ENCODE measurements at regions not wholly inside any gene's neighbourhood (a gene's known extent, or its start where the extent isn't known, plus 50 kb on each side); places are given as distances from the start of the nearest gene placed in this dataset.

DNA sequence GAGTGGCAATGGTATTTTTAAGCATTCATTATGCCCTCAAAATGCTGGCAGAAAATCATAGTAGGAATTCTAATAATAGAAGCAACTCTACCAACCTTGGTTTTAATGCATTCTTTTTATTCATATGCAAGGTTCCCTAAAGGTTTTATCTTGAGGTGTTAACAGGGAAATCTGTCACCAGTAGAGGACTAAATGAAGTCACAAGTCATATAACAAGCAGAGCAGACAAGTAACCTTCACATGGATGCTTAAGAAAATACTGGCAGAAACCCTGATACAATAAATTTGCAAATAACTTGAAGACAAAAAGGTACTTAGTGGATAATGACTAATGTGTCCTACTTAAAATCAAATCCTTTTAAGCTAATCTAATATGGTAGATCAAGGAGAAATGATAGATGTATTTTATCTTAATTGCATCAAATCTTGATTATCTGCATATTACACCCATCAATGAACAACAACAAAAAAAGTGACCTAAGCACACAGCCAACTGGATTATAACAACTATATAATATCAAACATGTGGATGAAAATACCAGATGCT lies 73.3 kb downstream of the RFC3 start:
- Histone ChIP-seq H3K9me3 (ENCODE audit: control insufficient read depth in 1 of 2, low read length in 2 of 2) (peaks cover 7 to 11% of the 10 kb centered on the region in 2 donors), H3K4me3 (ENCODE audit: low read depth in 1 of 2, low read length in 2 of 2) (no peak overlapping the region), H3K27me3 (ENCODE audit: control insufficient read depth in 1 of 2, insufficient read depth in 2 of 2, low read length in 2 of 2) (no peaks in the 10 kb centered on the region), H3K9ac (ENCODE audit: low read depth in 1 of 2, low read length in 2 of 2) (no peak overlapping the region), H3K4me1 (ENCODE audit: control insufficient read depth in 1 of 2, insufficient read depth in 2 of 2, low read length in 2 of 2) (no peaks in the 10 kb centered on the region), H3K27ac (ENCODE audit: low read depth, low read length) (no peak overlapping the region), H3K36me3 (ENCODE audit: control insufficient read depth in 1 of 2, insufficient read depth in 2 of 2, low read length in 2 of 2) (no peaks in the 10 kb centered on the region)

GRCh38 chr13:33893559-33893958 lies 75.6 kb downstream of the RFC3 start:
- no peak overlapping the region for H3K9ac ChIP-seq (ENCODE audit: low read depth in 1 of 2, low read length in 2 of 2)
- no peak overlapping the region for H3K27ac ChIP-seq (ENCODE audit: low read depth, low read length)
- H3K27me3 ChIP-seq (ENCODE audit: control insufficient read depth in 1 of 2, insufficient read depth in 2 of 2, low read length in 2 of 2) = no peaks in the 10 kb centered on the region
- H3K4me3 ChIP-seq (ENCODE audit: low read depth in 1 of 2, low read length in 2 of 2) = no peak overlapping the region
- no peaks in the 10 kb centered on the region for H3K36me3 ChIP-seq (ENCODE audit: control insufficient read depth in 1 of 2, insufficient read depth in 2 of 2, low read length in 2 of 2)
- no peaks in the 10 kb centered on the region for H3K4me1 ChIP-seq (ENCODE audit: control insufficient read depth in 1 of 2, insufficient read depth in 2 of 2, low read length in 2 of 2)
- H3K9me3 ChIP-seq (ENCODE audit: control insufficient read depth in 1 of 2, low read length in 2 of 2) = peaks cover 7 to 12% of the 10 kb centered on the region in 2 donors

- Histone ChIP-seq H3K9ac (ENCODE audit: low read depth in 1 of 2, low read length in 2 of 2) (no peak overlapping the region), H3K4me3 (ENCODE audit: low read depth in 1 of 2, low read length in 2 of 2) (no peak overlapping the region), H3K36me3 (ENCODE audit: control insufficient read depth in 1 of 2, insufficient read depth in 2 of 2, low read length in 2 of 2) (no peaks in the 10 kb centered on the region), H3K9me3 (ENCODE audit: control insufficient read depth in 1 of 2, low read length in 2 of 2) (peaks cover 0 to 5% of the 10 kb centered on the region in 2 donors), H3K27ac (ENCODE audit: low read depth, low read length) (no peak overlapping the region), H3K27me3 (ENCODE audit: control insufficient read depth in 1 of 2, insufficient read depth in 2 of 2, low read length in 2 of 2) (no peaks in the 10 kb centered on the region), H3K4me1 (ENCODE audit: control insufficient read depth in 1 of 2, insufficient read depth in 2 of 2, low read length in 2 of 2) (no peaks in the 10 kb centered on the region)
These were observed 86.5 kb downstream of the RFC3 start for GRCh38 chr13:33904431-33904830.

- Histone ChIP-seq H3K9ac (ENCODE audit: low read depth in 1 of 2, low read length in 2 of 2) (no peak overlapping the region), H3K27me3 (ENCODE audit: control insufficient read depth in 1 of 2, insufficient read depth in 2 of 2, low read length in 2 of 2) (no peaks in the 10 kb centered on the region), H3K4me3 (ENCODE audit: low read depth in 1 of 2, low read length in 2 of 2) (no peak overlapping the region), H3K27ac (ENCODE audit: low read depth, low read length) (no peak overlapping the region), H3K4me1 (ENCODE audit: control insufficient read depth in 1 of 2, insufficient read depth in 2 of 2, low read length in 2 of 2) (no peaks in the 10 kb centered on the region), H3K9me3 (ENCODE audit: control insufficient read depth in 1 of 2, low read length in 2 of 2) (no peaks in the 10 kb centered on the region), H3K36me3 (ENCODE audit: control insufficient read depth in 1 of 2, insufficient read depth in 2 of 2, low read length in 2 of 2) (no peaks in the 10 kb centered on the region)
These were observed 90.2 kb downstream of the RFC3 start for GRCh38 chr13:33908116-33908515.

DNA sequence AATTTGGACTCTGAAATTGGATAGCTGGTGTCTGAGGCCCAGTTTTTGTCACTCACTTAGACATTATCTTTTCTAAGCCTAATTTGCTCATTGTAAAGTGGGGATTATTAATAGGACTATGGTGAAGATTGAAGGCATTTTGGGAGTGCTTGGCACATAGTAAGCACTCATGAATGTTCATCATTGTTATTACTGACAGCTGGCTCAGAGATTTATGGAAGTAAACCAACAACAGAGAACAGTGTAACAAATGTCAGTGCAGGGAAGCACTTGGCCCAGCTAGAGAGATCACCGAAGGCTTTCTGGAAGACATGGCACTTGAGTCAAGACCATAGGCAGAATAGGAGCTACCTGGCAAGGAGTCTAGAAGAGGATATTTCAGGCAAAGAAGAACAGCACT lies 92.3 kb downstream of the RFC3 start:
- Histone ChIP-seq H3K27me3 (ENCODE audit: control insufficient read depth in 1 of 2, insufficient read depth in 2 of 2, low read length in 2 of 2) (no peaks in the 10 kb centered on the region), H3K36me3 (ENCODE audit: control insufficient read depth in 1 of 2, insufficient read depth in 2 of 2, low read length in 2 of 2) (no peaks in the 10 kb centered on the region)

GRCh38 chr13:33911521-33911920 lies 93.6 kb downstream of the RFC3 start:
- Histone ChIP-seq H3K36me3 (ENCODE audit: control insufficient read depth in 1 of 2, insufficient read depth in 2 of 2, low read length in 2 of 2) (no peaks in the 10 kb centered on the region), H3K27ac (ENCODE audit: low read depth, low read length) (no peak overlapping the region), H3K27me3 (ENCODE audit: control insufficient read depth in 1 of 2, insufficient read depth in 2 of 2, low read length in 2 of 2) (no peaks in the 10 kb centered on the region), H3K4me1 (ENCODE audit: control insufficient read depth in 1 of 2, insufficient read depth in 2 of 2, low read length in 2 of 2) (no peaks in the 10 kb centered on the region), H3K4me3 (ENCODE audit: low read depth in 1 of 2, low read length in 2 of 2) (no peak overlapping the region), H3K9ac (ENCODE audit: low read depth in 1 of 2, low read length in 2 of 2) (no peak overlapping the region), H3K9me3 (ENCODE audit: control insufficient read depth in 1 of 2, low read length in 2 of 2) (no peaks in the 10 kb centered on the region)

More for the DNA sequence above, 92.3 kb downstream of the RFC3 start:
- Histone ChIP-seq H3K27ac (ENCODE audit: low read depth, low read length) (no peak overlapping the region), H3K4me1 (ENCODE audit: control insufficient read depth in 1 of 2, insufficient read depth in 2 of 2, low read length in 2 of 2) (no peaks in the 10 kb centered on the region), H3K4me3 (ENCODE audit: low read depth in 1 of 2, low read length in 2 of 2) (no peak overlapping the region), H3K9ac (ENCODE audit: low read depth in 1 of 2, low read length in 2 of 2) (no peak overlapping the region), H3K9me3 (ENCODE audit: control insufficient read depth in 1 of 2, low read length in 2 of 2) (no peaks in the 10 kb centered on the region)

GRCh38 chr13:33913829-33914228 lies 95.9 kb downstream of the RFC3 start:
- Histone ChIP-seq H3K36me3 (ENCODE audit: control insufficient read depth in 1 of 2, insufficient read depth in 2 of 2, low read length in 2 of 2) (no peaks in the 10 kb centered on the region), H3K9ac (ENCODE audit: low read depth in 1 of 2, low read length in 2 of 2) (no peak overlapping the region), H3K4me3 (ENCODE audit: low read depth in 1 of 2, low read length in 2 of 2) (no peak overlapping the region), H3K9me3 (ENCODE audit: control insufficient read depth in 1 of 2, low read length in 2 of 2) (no peaks in the 10 kb centered on the region), H3K27me3 (ENCODE audit: control insufficient read depth in 1 of 2, insufficient read depth in 2 of 2, low read length in 2 of 2) (no peaks in the 10 kb centered on the region), H3K4me1 (ENCODE audit: control insufficient read depth in 1 of 2, insufficient read depth in 2 of 2, low read length in 2 of 2) (no peaks in the 10 kb centered on the region), H3K27ac (ENCODE audit: low read depth, low read length) (no peak overlapping the region)

DNA sequence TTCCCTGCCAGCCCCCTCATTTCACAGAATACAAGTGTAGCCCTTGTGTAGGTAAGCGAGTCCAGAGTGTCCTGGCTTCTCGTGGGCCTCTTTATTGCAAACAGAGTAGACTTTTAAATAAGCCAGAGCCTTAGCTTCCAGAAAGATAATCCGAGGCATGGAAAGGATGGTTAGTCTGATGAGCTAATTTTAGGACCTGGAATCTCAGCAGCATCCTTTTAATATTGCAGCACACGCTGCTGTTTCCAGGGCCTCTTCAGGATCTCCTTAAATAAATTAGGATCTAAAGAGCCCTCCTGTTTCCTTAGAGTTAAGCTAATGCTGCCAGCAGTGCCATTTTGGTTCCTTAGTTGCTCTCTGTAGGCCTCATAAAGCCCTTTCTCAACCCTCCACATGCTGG lies 99.2 kb downstream of the RFC3 start:
- Histone ChIP-seq H3K9ac (ENCODE audit: low read depth in 1 of 2, low read length in 2 of 2) (no peak overlapping the region), H3K36me3 (ENCODE audit: control insufficient read depth in 1 of 2, insufficient read depth in 2 of 2, low read length in 2 of 2) (no peaks in the 10 kb centered on the region), H3K4me1 (ENCODE audit: control insufficient read depth in 1 of 2, insufficient read depth in 2 of 2, low read length in 2 of 2) (no peaks in the 10 kb centered on the region), H3K9me3 (ENCODE audit: control insufficient read depth in 1 of 2, low read length in 2 of 2) (no peaks in the 10 kb centered on the region), H3K27ac (ENCODE audit: low read depth, low read length) (no peak overlapping the region), H3K27me3 (ENCODE audit: control insufficient read depth in 1 of 2, insufficient read depth in 2 of 2, low read length in 2 of 2) (no peaks in the 10 kb centered on the region), H3K4me3 (ENCODE audit: low read depth in 1 of 2, low read length in 2 of 2) (no peak overlapping the region)

- Histone ChIP-seq H3K4me1 (ENCODE audit: control insufficient read depth in 1 of 2, insufficient read depth in 2 of 2, low read length in 2 of 2) (no peaks in the 10 kb centered on the region), H3K27me3 (ENCODE audit: control insufficient read depth in 1 of 2, insufficient read depth in 2 of 2, low read length in 2 of 2) (no peaks in the 10 kb centered on the region), H3K27ac (ENCODE audit: low read depth, low read length) (no peak overlapping the region), H3K4me3 (ENCODE audit: low read depth in 1 of 2, low read length in 2 of 2) (no peak overlapping the region), H3K36me3 (ENCODE audit: control insufficient read depth in 1 of 2, insufficient read depth in 2 of 2, low read length in 2 of 2) (no peaks in the 10 kb centered on the region), H3K9me3 (ENCODE audit: control insufficient read depth in 1 of 2, low read length in 2 of 2) (no peaks in the 10 kb centered on the region), H3K9ac (ENCODE audit: low read depth in 1 of 2, low read length in 2 of 2) (no peak overlapping the region)
These were observed 100.4 kb downstream of the RFC3 start for GRCh38 chr13:33918199-33918932.

- Histone ChIP-seq H3K4me1 (ENCODE audit: control insufficient read depth in 1 of 2, insufficient read depth in 2 of 2, low read length in 2 of 2) (no peaks in the 10 kb centered on the region), H3K9ac (ENCODE audit: low read depth in 1 of 2, low read length in 2 of 2) (no peak overlapping the region), H3K27me3 (ENCODE audit: control insufficient read depth in 1 of 2, insufficient read depth in 2 of 2, low read length in 2 of 2) (no peaks in the 10 kb centered on the region), H3K36me3 (ENCODE audit: control insufficient read depth in 1 of 2, insufficient read depth in 2 of 2, low read length in 2 of 2) (no peaks in the 10 kb centered on the region), H3K9me3 (ENCODE audit: control insufficient read depth in 1 of 2, low read length in 2 of 2) (no peaks in the 10 kb centered on the region), H3K4me3 (ENCODE audit: low read depth in 1 of 2, low read length in 2 of 2) (no peak overlapping the region), H3K27ac (ENCODE audit: low read depth, low read length) (no peak overlapping the region)
These were observed 101.2 kb downstream of the RFC3 start for GRCh38 chr13:33919120-33919519.

Data from duodenal mucosa (tissue), 2 donors.